GM12878 (cell line): ENCODE measurements at regions not wholly inside any gene's neighbourhood (a gene's known extent, or its start where the extent isn't known, plus 50 kb on each side); places are given as distances from the start of the nearest gene placed in this dataset.

Experiments used
- CHD4 ChIP-seq: fragments of 200-600 bp; sonication (generic); IDR thresholded peaks from 2 replicates; pipeline ENCODE4 v1.6.1; 2016; ENCODE audit warnings: mild to moderate bottlenecking
- EZH2 ChIP-seq: IDR thresholded peaks from 2 replicates; pipeline ENCODE4 v1.6.1; 2012; ENCODE audit warnings: low read depth, mild to moderate bottlenecking, control low read depth, inconsistent platforms, low read length, borderline replicate concordance; ENCODE audit not compliant: control insufficient read depth
- USF2 ChIP-seq: IDR thresholded peaks from 2 replicates; pipeline ENCODE4 v1.6.1; 2011; ENCODE audit warnings: low read depth, low read length, improper control_type of control experiment, borderline replicate concordance
- ZNF592 ChIP-seq: fragments of 450-650 bp; IDR thresholded peaks from 2 replicates; pipeline ENCODE4 v1.6.1; 2017; ENCODE audit warnings: mild to moderate bottlenecking, moderate library complexity
- TF ChIP-seq, protein P1 (sequence below): fragments of 450-650 bp; conservative IDR thresholded peaks from 2 replicates; pipeline ENCODE4 v1.6.1; 2017; ENCODE audit warnings: mild to moderate bottlenecking, moderate library complexity

- TF ChIP-seq ZNF592 (no peak), USF2 (no peak), EZH2 (no peak), CHD4 (no peak)
- TF ChIP-seq, protein P1, sequence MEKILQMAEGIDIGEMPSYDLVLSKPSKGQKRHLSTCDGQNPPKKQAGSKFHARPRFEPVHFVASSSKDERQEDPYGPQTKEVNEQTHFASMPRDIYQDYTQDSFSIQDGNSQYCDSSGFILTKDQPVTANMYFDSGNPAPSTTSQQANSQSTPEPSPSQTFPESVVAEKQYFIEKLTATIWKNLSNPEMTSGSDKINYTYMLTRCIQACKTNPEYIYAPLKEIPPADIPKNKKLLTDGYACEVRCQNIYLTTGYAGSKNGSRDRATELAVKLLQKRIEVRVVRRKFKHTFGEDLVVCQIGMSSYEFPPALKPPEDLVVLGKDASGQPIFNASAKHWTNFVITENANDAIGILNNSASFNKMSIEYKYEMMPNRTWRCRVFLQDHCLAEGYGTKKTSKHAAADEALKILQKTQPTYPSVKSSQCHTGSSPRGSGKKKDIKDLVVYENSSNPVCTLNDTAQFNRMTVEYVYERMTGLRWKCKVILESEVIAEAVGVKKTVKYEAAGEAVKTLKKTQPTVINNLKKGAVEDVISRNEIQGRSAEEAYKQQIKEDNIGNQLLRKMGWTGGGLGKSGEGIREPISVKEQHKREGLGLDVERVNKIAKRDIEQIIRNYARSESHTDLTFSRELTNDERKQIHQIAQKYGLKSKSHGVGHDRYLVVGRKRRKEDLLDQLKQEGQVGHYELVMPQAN = no peak
Measured at GRCh38 chr7:25617673-25618072, 389.4 kb upstream of the NPVF start.
